H9 (cell line): ENCODE measurements at regions not wholly inside any gene's neighbourhood (a gene's known extent, or its start where the extent isn't known, plus 50 kb on each side); places are given as distances from the start of the nearest gene placed in this dataset.

Experiments used
- DNase-seq: peaks from one replicate; pipeline ENCODE4 v3.0.0-alpha.2; 2017
- H2AFZ ChIP-seq: one replicate; pipeline ENCODE4 v1.6.1; 2013; ENCODE audit warnings: mild to moderate bottlenecking, low read length, control low read depth, moderate library complexity
- H2AK5ac ChIP-seq: 2 replicates; pipeline ENCODE4 v1.6.1; 2013; ENCODE audit warnings: low read length, control low read depth, mixed read lengths; ENCODE audit not compliant: insufficient read length
- H2BK120ac ChIP-seq: one replicate; pipeline ENCODE4 v1.6.1; 2013; ENCODE audit warnings: low read depth, mild to moderate bottlenecking, low read length, control low read depth, inconsistent platforms; ENCODE audit not compliant: poor library complexity, severe bottlenecking
- H2BK12ac ChIP-seq: 2 replicates; pipeline ENCODE4 v1.6.1; 2013; ENCODE audit warnings: low read length, control low read depth, mixed read lengths, low read depth; ENCODE audit not compliant: insufficient read length
- H2BK15ac ChIP-seq: 2 replicates; pipeline ENCODE4 v1.6.1; 2013; ENCODE audit warnings: low read depth, low read length, control low read depth
- H2BK20ac ChIP-seq: one replicate; pipeline ENCODE4 v1.6.1; 2013; ENCODE audit warnings: low read depth, mild to moderate bottlenecking, low read length, control low read depth, inconsistent platforms; ENCODE audit not compliant: poor library complexity, severe bottlenecking
- H2BK5ac ChIP-seq: 2 replicates; pipeline ENCODE4 v1.6.1; 2013; ENCODE audit warnings: low read length, control low read depth, mixed read lengths; ENCODE audit not compliant: insufficient read length
- H3K14ac ChIP-seq: 2 replicates; pipeline ENCODE4 v1.6.1; 2013; ENCODE audit warnings: low read length, control low read depth; ENCODE audit not compliant: insufficient read depth
- H3K18ac ChIP-seq: 2 replicates; pipeline ENCODE4 v1.6.1; 2013; ENCODE audit warnings: low read depth, mild to moderate bottlenecking, mixed read lengths, low read length, control low read depth; ENCODE audit not compliant: insufficient read length
- H3K23ac ChIP-seq: 2 replicates; pipeline ENCODE4 v1.6.1; 2013; ENCODE audit warnings: low read length, control low read depth, mixed read lengths, low read depth; ENCODE audit not compliant: insufficient read length
- H3K23me2 ChIP-seq: 2 replicates; pipeline ENCODE4 v1.6.1; 2013; ENCODE audit warnings: low read depth, mild to moderate bottlenecking, mixed read lengths, low read length, control low read depth; ENCODE audit not compliant: insufficient read length, poor library complexity, severe bottlenecking
- H3K27ac ChIP-seq: 2 replicates; pipeline ENCODE4 v1.5.1; 2013; ENCODE audit warnings: low read length, control low read depth, mixed read lengths, low read depth; ENCODE audit not compliant: insufficient read length
- H3K27me3 ChIP-seq: 2 replicates; pipeline ENCODE4 v1.6.1; 2013; ENCODE audit warnings: low read length, control low read depth, inconsistent platforms; ENCODE audit not compliant: insufficient read depth
- H3K4ac ChIP-seq: 2 replicates; pipeline ENCODE4 v1.6.1; 2013; ENCODE audit warnings: low read depth, mild to moderate bottlenecking, control low read depth, inconsistent platforms, low read length, moderate library complexity
- H3K4me1 ChIP-seq: 2 replicates; pipeline ENCODE4 v1.6.1; 2013; ENCODE audit warnings: low read length, control low read depth, inconsistent platforms; ENCODE audit not compliant: insufficient read depth
- H3K4me2 ChIP-seq: 2 replicates; pipeline ENCODE4 v1.6.1; 2013; ENCODE audit warnings: low read length, control low read depth, mixed read lengths; ENCODE audit not compliant: insufficient read length, insufficient read depth
- H3K56ac ChIP-seq: 2 replicates; pipeline ENCODE4 v1.6.1; 2013; ENCODE audit warnings: low read depth, mild to moderate bottlenecking, mixed read lengths, low read length, control low read depth; ENCODE audit not compliant: insufficient read length
- H3K79me1 ChIP-seq: 2 replicates; pipeline ENCODE4 v1.6.1; 2013; ENCODE audit warnings: low read depth, mild to moderate bottlenecking, moderate library complexity, low read length, control low read depth, inconsistent platforms; ENCODE audit not compliant: insufficient read depth, poor library complexity, severe bottlenecking
- H3K79me2 ChIP-seq: 2 replicates; pipeline ENCODE4 v1.6.1; 2013; ENCODE audit warnings: low read length, control low read depth, inconsistent platforms; ENCODE audit not compliant: insufficient read depth
- H3K9ac ChIP-seq: 2 replicates; pipeline ENCODE4 v1.6.1; 2013; ENCODE audit warnings: low read length, control low read depth, mixed read lengths; ENCODE audit not compliant: insufficient read length; ENCODE audit errors: extremely low read depth
- H3K9me3 ChIP-seq: one replicate; pipeline ENCODE4 v1.6.1; 2013; ENCODE audit warnings: low read depth, low read length, inconsistent platforms; ENCODE audit not compliant: control insufficient read depth
- H3T11ph ChIP-seq: one replicate; pipeline ENCODE4 v1.6.1; 2013; ENCODE audit warnings: mild to moderate bottlenecking, low read length, control low read depth, inconsistent platforms
- H4K20me1 ChIP-seq: one replicate; pipeline ENCODE4 v1.6.1; 2013; ENCODE audit not compliant: control insufficient read depth, insufficient read length, insufficient read depth
- H4K5ac ChIP-seq: 2 replicates; pipeline ENCODE4 v1.6.1; 2013; ENCODE audit warnings: low read depth, mild to moderate bottlenecking, mixed read lengths, low read length, control low read depth; ENCODE audit not compliant: insufficient read length
- H4K8ac ChIP-seq: replicated peaks from 2 replicates; pipeline ENCODE4 v1.6.1; 2013; ENCODE audit warnings: low read length, control low read depth, mixed read lengths, low read depth; ENCODE audit not compliant: insufficient read length
- H4K91ac ChIP-seq: 2 replicates; pipeline ENCODE4 v1.6.1; 2013; ENCODE audit warnings: low read depth, mild to moderate bottlenecking, moderate library complexity, mixed read lengths, low read length, control low read depth; ENCODE audit not compliant: insufficient read length
- H3K27ac Mint-ChIP-seq, 3 experiments: 2 replicates in 2 of 3; 3 replicates in 1 of 3; pipeline ENCODE4 v1.8.0; 2020 to 2021; ENCODE audit warnings: mixed read lengths in 3 of 3, mild to moderate bottlenecking in 1 of 3, moderate library complexity in 1 of 3
- H3K27me3 Mint-ChIP-seq: 2 replicates; pipeline ENCODE4 v1.8.0; 2021; ENCODE audit warnings: low read depth, mild to moderate bottlenecking, moderate library complexity, mixed read lengths
- H3K36me3 Mint-ChIP-seq, 3 experiments: 2 replicates in 2 of 3; 3 replicates in 1 of 3; pipeline ENCODE4 v1.8.0; 2020 to 2021; ENCODE audit warnings: low read depth in 3 of 3, mixed read lengths in 3 of 3; ENCODE audit not compliant: insufficient read depth in 1 of 3
- H3K4me1 Mint-ChIP-seq, 2 experiments: 2 replicates each; pipeline ENCODE4 v1.8.0; 2020; ENCODE audit warnings: mixed read lengths in 2 of 2
- H3K4me3 Mint-ChIP-seq, 2 experiments: 2 replicates in 1 of 2; 3 replicates in 1 of 2; pipeline ENCODE4 v1.8.0; 2020 to 2021; ENCODE audit warnings: mild to moderate bottlenecking in 2 of 2, mixed read lengths in 2 of 2, moderate library complexity in 1 of 2
- H3K9me3 Mint-ChIP-seq, 2 experiments: 2 replicates in 1 of 2; 3 replicates in 1 of 2; pipeline ENCODE4 v1.8.0; 2020; ENCODE audit warnings: mild to moderate bottlenecking in 2 of 2, mixed read lengths in 2 of 2, moderate library complexity in 1 of 2
- CTCF ChIP-seq: fragments of 200-600 bp; sonication (generic); conservative IDR thresholded peaks from 3 replicates; pipeline ENCODE4 v1.8.0; 2021; ENCODE audit warnings: antibody characterized with exemption, mild to moderate bottlenecking
- WGBS: extraction: QIAGEN DNeasy Blood & Tissue Kit; methylation state at CpG from one replicate; pipeline ENCODE4 v1.1.7; 2013; ENCODE audit warnings: missing lambda C conversion rate, low lambda C conversion rate, mixed read lengths; ENCODE audit not compliant: insufficient read length; ENCODE audit errors: extremely low coverage; 5-methylcytosine and 5-hydroxymethylcytosine counted together

GRCh38 chr2:19100570-19100969, 257.9 kb downstream of the OSR1 start:
- Histone ChIP-seq H3K4me2 (no peak overlapping the region), H2BK5ac (no peak overlapping the region), H2BK15ac (no peak overlapping the region), H3K23me2 (no peaks in the 10 kb centered on the region), H2BK12ac (no peak overlapping the region), H4K5ac (no peak overlapping the region), H3K79me2 (no peaks in the 10 kb centered on the region), H3K79me1 (no peaks in the 10 kb centered on the region), H3K9me3 (no peaks in the 10 kb centered on the region), H3K4ac (no peak overlapping the region), H3K27me3 (no peaks in the 10 kb centered on the region), H3K4me1 (no peaks in the 10 kb centered on the region), H2AFZ (no peak overlapping the region), H2BK120ac (no peak overlapping the region), H3K23ac (no peak overlapping the region), H3K9ac (no peak overlapping the region), H2AK5ac (no peak overlapping the region), H4K20me1 (no peaks in the 10 kb centered on the region), H4K91ac (no peak overlapping the region), H3K18ac (no peak overlapping the region), H4K8ac (no peak overlapping the region), H3K56ac (no peak overlapping the region), H3K14ac (no peak overlapping the region), H2BK20ac (no peak overlapping the region), H3T11ph (no peak overlapping the region), H3K27ac (no peak overlapping the region)
- TF ChIP-seq CTCF: no peak
- Mint-ChIP-seq H3K9me3 (no peaks in the 10 kb centered on the region), H3K4me3 (no peak overlapping the region), H3K27me3 (no peaks in the 10 kb centered on the region), H3K27ac (peak overlapping the region in 1 of 3 experiments; percentile 49; a peak in 2 of 7 replicates), H3K4me1 (peaks cover 5 to 9% of the 10 kb centered on the region in 2 experiments; a peak in 3 of 4 replicates), H3K36me3 (no peaks in the 10 kb centered on the region)
- no peak for DNase-seq
- no CpG with 5 or more reads among the region's 2 CpGs for WGBS
